GM12872 (cell line): ENCODE measurements at regions not wholly inside any gene's neighbourhood (a gene's known extent, or its start where the extent isn't known, plus 50 kb on each side); places are given as distances from the start of the nearest gene placed in this dataset.

Experiments
- TF ChIP-seq, protein P1 (sequence below): IDR thresholded peaks from 3 replicates; pipeline ENCODE4 v1.5.1; 2011; ENCODE audit warnings: low read depth, mild to moderate bottlenecking, low read length, moderate library complexity; ENCODE audit not compliant: insufficient read depth

DNA sequence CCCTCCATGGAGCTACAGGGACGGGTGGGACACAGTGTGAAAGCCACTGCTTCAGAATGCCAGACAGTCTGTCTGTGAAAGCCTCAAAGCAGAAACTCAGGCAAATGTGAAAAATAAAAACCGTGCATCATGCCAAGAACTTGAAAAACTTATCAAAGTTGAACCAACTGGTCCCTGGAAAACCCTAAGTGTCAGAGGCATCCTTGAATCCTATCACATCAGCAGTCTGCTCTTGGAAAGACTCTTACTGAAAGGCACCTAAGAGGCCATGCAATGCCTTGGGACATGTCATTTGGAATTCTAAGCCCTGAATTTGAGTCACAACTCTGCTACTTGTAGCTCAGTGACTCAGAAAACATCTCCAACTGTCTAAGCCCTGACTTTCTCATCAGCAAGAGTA lies 62.4 kb upstream of the GRIN2B start:
- TF ChIP-seq, protein P1, sequence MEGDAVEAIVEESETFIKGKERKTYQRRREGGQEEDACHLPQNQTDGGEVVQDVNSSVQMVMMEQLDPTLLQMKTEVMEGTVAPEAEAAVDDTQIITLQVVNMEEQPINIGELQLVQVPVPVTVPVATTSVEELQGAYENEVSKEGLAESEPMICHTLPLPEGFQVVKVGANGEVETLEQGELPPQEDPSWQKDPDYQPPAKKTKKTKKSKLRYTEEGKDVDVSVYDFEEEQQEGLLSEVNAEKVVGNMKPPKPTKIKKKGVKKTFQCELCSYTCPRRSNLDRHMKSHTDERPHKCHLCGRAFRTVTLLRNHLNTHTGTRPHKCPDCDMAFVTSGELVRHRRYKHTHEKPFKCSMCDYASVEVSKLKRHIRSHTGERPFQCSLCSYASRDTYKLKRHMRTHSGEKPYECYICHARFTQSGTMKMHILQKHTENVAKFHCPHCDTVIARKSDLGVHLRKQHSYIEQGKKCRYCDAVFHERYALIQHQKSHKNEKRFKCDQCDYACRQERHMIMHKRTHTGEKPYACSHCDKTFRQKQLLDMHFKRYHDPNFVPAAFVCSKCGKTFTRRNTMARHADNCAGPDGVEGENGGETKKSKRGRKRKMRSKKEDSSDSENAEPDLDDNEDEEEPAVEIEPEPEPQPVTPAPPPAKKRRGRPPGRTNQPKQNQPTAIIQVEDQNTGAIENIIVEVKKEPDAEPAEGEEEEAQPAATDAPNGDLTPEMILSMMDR: no peak

DNA sequence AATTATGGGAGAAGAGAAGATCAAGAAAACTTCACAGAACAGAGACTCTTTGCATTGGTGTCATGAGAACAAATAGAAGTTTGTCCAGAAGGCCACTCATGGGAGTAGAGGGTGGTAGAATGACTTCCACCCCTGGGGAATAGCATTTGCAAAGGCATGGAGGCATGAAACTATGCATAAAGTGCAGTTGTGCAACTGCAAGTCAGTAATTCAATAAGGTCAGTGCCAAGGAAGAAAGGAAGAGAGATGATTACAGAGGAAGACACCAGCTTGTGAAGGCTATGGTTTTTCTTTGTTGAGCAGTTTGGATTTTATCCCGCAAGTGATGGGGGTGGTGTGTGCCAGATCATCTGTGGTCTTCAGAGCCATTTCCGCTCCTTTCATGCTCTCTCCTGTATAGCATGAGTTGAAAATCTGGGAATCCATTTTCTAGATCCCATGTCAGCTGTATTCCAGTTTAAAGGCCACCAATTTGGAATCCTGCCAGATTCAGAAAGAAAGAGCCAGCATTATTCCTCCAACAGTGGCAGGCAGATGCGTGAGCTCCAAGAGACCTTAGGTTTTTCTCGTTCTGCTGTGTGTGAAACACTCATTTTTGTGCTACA lies 67.6 kb upstream of the GRIN2B start:
- TF ChIP-seq, protein P1: no peak

DNA sequence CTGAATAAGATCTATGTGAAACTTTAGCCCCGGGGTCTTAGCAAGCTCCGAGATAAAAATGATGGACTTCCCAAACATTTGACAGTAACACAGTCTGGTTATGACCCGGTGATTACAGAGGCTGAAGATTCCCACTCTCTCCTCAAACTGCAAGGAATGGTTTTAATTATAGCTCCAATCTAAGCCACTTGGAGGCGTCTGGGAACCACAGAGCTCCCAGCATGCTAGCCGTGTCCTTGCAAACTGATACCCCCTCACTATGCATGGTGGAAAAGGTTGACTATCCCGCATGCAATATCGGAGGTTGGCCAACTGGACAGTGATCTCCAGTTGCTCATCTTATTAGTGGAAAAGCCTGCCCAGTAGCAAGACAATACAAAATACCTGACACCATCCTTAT lies 76.5 kb upstream of the GRIN2B start:
- TF ChIP-seq, protein P1: no peak

DNA sequence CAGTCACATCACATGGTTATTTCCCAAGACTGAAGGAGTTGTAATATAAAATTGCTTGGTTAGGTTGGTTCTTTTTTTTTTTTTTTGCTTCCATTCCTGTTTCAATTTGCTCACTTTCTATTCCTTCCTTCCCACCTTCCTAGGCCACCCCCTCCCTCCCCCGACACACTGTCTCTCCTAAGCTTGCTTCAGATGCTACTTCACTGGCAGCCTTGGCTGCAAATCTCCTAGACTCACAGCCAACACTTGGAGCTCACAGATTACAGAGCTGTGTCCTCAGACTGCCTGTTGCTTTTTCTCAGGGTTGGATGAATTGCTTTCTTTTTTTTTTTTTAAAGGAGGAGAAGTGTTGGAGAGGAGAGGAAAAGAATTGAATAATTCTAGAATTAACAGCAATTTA lies 77.3 kb upstream of the GRIN2B start:
- TF ChIP-seq, protein P1: no peak

DNA sequence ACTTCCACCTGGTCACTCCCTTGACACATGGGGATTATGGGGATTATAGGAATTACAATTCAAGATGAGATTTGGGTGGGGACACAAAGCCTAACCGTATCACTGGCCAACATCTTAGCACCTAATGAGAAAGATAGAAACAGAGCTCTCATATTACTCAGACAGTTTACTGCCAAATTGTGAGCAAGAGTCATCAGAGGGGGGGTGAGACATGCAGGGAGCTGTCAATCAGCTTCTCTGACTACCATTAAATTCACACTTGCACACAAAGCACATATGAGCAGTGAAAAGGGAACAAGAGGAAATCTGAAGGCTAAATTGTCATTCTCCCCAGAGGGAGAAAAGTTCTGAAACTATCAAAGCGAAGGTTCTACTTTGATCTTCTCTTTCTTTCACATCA lies 78.1 kb upstream of the GRIN2B start:
- TF ChIP-seq, protein P1: no peak

GRCh38 chr12:14065616-14066015 lies 84.2 kb upstream of the GRIN2B start:
- TF ChIP-seq, protein P1: no peak

- TF ChIP-seq, protein P1: no peak
These were observed 84.6 kb upstream of the GRIN2B start for GRCh38 chr12:14066021-14066420.

DNA sequence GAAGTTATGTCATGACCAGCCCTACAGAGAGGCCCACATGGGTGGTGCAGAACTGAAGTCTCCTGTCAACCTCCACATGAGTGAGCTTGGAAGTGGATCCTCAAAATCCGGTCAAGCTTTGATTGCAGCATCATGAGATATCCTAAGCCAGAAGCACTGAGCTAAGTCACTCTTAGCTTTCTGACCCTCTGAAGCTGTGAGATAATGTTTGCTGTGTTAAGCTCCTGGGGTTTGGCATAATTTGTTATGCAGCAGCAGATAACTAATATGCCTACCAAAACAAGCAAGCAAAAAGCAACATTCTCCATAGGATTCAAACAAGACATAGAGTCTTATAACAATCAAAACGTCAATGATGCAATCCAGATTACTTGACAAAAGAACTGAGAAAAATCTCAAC lies 87.6 kb upstream of the GRIN2B start:
- TF ChIP-seq, protein P1: no peak
